ENCODE measurements at regions not wholly inside any gene's neighbourhood (a gene's known extent, or its start where the extent isn't known, plus 50 kb on each side); places are given as distances from the start of the nearest gene placed in this dataset.

DNA sequence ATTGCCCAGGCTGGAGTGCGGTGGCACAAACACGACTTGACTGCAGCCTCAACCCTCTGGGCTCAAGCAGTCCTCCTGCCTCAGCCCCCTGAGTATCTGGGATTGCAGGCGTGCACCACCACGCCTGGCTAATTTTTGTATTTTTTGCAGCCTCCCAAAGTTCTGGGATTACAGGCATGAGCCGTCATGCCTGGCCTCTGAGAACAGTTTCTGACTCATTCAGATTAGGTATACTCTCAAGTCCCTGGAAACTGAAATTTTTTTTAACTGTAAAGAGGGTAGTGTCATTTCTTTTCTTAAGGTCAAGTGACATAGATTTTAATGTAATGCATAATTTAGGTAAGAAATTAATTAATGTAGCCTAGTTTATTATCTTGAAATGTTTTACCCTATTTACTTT is 104.7 kb downstream of the SEPTIN7 start:
- no peak for TF ChIP-seq GATA2 (IDR thresholded peaks at IDR 0.05; ENCODE audit: low read depth, low read length)
- no peak for TF ChIP-seq GATA3 (IDR thresholded peaks at IDR 0.05; ENCODE audit: low read depth, low read length)

DNA sequence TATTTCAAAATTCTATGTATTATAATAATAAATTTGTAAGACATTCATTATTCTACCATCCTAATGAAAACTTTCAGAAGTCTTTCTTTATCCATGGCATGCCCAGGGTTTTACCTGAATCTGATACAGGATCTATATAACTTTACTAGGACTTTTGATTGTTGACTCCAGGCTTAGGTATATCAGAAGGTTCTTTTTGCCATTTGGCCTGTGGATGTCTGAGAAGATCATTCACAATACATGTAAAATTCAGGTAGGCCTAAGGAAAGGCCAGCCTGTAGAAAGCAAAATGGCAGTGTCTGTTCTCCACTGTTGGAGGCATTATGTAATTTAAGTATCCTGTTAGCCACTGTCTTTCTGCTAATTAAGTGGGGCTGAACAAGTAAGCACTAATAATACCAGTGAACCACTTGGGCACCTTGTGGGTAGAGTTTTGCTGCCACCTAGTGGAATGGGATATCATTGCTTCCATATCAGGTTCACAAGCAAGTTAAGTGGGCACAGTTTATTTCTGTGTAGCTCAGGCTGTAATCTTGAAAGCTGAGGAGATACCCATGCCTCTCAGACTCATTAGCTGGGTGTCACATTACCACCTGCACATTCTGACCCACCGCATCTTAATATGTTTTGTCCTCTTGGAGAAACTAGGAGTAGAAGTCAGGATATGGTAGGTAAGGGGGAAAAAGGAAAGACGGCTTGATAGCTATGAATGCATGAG is 105.5 kb downstream of the SEPTIN7 start:
- TF ChIP-seq GATA3 (IDR thresholded peaks at IDR 0.05; ENCODE audit: low read depth, low read length) (no peak), GATA2 (IDR thresholded peaks at IDR 0.05; ENCODE audit: low read depth, low read length) (no peak)

DNA sequence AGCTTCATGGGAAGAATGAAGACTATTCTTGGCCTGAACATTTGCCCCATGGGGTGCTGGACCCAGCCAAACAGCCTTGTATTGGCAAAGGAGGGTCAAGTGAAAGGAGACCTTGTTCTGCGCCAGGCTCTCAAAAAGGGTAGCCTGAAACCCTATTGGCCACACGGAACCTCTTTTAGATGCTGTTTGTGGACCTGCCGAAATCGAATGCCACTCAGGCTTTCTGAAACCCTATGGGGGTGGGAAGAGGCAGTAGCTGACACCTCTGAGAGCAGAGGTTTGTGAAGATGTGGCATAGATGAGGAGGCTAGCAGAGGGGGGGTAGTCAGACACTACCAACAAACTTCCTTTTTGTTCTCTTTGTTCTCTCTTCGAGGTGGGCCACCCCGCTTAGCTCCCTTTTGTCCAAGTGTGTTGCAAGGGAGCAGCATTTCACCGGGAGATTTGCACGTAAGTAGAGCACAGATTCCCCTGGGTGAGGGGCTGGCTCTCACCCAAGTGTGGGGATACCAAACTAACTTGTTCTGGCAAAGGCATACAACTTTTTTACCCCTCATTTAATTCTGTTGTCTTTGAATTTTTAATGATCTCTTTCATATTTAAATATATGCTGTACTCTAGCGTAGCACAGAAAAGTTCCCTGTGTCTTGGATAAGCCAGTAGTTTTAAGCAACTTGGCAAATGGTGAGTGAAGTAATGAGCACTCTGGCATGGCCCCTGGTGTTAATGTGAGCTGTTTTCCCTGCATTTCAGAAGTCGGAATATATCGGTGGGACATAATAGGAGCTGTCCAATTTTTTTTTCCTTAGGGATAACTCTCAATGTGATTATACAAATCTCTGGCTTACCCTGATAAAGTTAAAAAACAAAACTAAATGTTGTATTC is 107.7 kb downstream of the SEPTIN7 start:
- TF ChIP-seq GATA3 (IDR thresholded peaks at IDR 0.05; ENCODE audit: low read depth, low read length), result no peak
- no peak for TF ChIP-seq GATA2 (IDR thresholded peaks at IDR 0.05; ENCODE audit: low read depth, low read length)

- no peak for TF ChIP-seq GATA2 (IDR thresholded peaks at IDR 0.05; ENCODE audit: low read depth, low read length)
- no peak for TF ChIP-seq GATA3 (IDR thresholded peaks at IDR 0.05; ENCODE audit: low read depth, low read length)
Measured at GRCh38 chr7:35909870-35910357, 109.1 kb downstream of the SEPTIN7 start.

DNA sequence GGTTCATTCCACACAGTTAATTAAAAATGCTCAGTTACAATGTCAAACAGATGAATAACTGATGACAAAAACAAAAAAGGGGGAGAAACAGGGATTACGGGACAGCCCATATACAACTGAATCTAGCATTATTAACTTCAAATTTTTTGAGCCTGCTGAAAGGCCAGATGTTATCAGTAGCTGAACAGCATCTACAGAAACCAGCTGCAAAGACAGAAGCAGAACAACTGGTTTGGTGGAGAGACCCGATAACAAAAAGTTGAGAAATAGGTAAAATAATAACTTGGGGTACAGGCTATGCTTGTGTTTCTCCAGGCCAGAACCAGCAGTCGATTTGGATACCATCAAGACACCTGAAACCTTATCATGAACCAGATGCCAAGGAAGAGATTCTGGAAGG is 109.8 kb downstream of the SEPTIN7 start:
- TF ChIP-seq GATA2 (IDR thresholded peaks at IDR 0.05; ENCODE audit: low read depth, low read length), result peak; percentile 59; the same call in 1 of the 2 replicates

DNA sequence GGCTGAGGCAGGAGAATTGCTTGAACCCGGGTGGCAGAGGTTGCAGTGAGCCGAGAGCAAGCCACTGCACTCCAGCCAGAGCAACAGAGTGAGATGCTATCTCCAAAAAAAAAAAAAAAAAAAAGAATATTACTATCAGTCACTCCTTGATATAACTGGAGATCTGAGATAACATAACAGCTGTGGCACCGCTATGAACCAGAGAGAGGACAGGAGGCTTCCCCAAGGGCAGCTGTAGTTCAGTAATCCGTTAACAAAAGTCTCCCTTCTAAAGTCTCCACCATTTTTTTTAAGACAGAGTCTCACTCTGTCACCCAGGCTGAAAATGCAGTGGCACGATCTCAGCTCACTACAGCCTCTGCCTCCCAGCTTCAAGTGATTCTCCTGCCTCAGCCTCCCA is 120.5 kb downstream of the SEPTIN7 start:
- TF ChIP-seq GATA2 (IDR thresholded peaks at IDR 0.05; ENCODE audit: low read depth, low read length), result peak; percentile 89
- peak; percentile 78 for TF ChIP-seq GATA3 (IDR thresholded peaks at IDR 0.05; ENCODE audit: low read depth, low read length)

GRCh38 chr7:35955735-35956134 is 154.9 kb downstream of the SEPTIN7 start:
- TF ChIP-seq GATA2 (IDR thresholded peaks at IDR 0.05; ENCODE audit: low read depth, low read length), result 0 out of 2 replicates have a peak, but pooled peaks have one; percentile 23

GRCh38 chr7:35967366-35968139 is 166.7 kb downstream of the SEPTIN7 start:
- TF ChIP-seq GATA2 (IDR thresholded peaks at IDR 0.05; ENCODE audit: low read depth, low read length), result no peak
- TF ChIP-seq GATA3 (IDR thresholded peaks at IDR 0.05; ENCODE audit: low read depth, low read length), result no peak

DNA sequence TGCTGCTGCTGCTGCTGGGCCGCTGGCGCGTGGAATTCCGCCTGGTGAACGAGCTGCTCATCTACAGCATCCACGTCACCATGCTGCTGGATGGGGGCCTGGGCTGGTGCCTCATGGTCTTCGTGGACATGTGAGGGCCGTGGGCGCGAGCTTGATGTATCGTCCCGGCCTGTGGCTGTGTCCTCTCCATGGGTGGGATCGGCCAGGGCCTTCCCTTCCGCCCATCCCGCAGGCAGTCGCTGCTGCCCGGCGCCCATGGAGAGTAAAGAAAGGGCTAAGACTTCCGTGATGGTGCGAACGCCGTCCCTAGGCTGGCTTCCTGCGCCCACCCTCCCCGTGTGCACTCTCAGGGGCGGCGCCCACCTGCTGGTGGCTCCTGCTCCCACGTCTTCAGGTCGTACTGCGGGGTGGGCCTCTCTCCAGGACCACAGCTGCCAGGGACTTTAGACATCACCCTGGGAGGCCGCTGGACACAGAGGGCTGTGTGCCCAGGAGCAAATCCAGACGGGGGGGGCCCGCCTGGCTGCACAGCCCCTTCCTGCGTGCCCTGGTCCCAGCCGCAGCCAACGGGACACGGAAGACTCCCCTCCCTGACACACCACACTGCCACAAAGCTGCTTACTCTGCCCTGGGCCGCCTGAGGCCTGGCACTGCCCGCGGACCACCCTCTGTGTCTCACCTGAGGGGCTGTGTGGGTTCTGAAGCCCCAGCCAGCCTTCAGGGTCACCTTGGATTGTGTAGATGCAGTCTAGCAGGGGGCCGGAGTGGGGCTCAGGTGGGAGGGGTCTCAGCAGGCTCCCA is 167.5 kb downstream of the SEPTIN7 start:
- TF ChIP-seq GATA2 (IDR thresholded peaks at IDR 0.05; ENCODE audit: low read depth, low read length) (no peak), GATA3 (IDR thresholded peaks at IDR 0.05; ENCODE audit: low read depth, low read length) (no peak)

- TF ChIP-seq GATA3 (IDR thresholded peaks at IDR 0.05; ENCODE audit: low read depth, low read length) (no peak), GATA2 (IDR thresholded peaks at IDR 0.05; ENCODE audit: low read depth, low read length) (no peak)
Measured at GRCh38 chr7:35969066-35969465, 168.2 kb downstream of the SEPTIN7 start.

GRCh38 chr7:35970458-35970857 is 169.6 kb downstream of the SEPTIN7 start:
- peak; percentile 80 for TF ChIP-seq GATA2 (IDR thresholded peaks at IDR 0.05; ENCODE audit: low read depth, low read length)
- TF ChIP-seq GATA3 (IDR thresholded peaks at IDR 0.05; ENCODE audit: low read depth, low read length), result peak; percentile 68

DNA sequence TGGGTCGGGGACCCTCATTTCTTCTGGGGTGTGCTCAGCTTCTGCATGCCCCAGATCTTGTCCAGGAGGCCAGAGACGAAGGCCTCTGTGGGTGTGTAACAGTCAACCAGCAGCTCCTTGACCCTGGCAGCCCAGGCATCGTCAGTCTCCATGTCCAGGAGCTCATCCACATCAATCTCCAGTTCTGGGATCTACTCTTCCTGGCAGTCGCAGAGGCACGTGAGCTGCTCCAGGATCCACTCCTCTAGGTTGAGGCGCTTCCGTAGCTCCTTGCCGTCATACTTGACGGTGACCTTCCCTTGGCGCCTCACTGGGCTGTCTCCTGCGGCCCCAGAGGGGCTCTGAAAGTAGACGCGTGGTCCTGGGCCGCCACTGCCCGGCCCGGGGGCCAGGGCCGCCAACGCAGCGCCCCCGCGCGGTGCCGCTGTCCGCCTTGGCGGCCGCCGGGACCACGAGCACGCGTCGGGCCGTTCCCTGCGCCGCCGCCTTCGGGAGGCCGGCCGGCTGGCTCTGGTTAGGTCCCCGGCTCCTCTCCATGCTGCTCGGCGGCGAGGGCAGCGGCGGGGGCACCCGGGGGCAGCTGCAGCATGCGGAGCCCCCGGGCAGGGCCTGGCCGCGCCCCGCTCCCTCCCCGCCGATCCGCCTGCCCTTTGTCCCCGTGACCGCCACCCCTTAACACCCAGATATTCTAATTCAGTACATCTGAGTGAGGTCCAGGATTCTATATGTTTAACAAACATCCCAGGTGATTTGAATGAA is 170.5 kb downstream of the SEPTIN7 start:
- TF ChIP-seq GATA2 (IDR thresholded peaks at IDR 0.05; ENCODE audit: low read depth, low read length) (no peak), GATA3 (IDR thresholded peaks at IDR 0.05; ENCODE audit: low read depth, low read length) (no peak)
